Spleen (tissue), 7 donors: ENCODE measurements at regions not wholly inside any gene's neighbourhood (a gene's known extent, or its start where the extent isn't known, plus 50 kb on each side); places are given as distances from the start of the nearest gene placed in this dataset.

Experiments used
- CTCF ChIP-seq, 11 experiments: fragments of 200-600 bp in 7 of 11; fragments of 450-650 bp in 4 of 11; sonication (generic) in 4 of 11; IDR thresholded peaks in 8 of 11; conservative IDR thresholded peaks in 3 of 11; 1 replicate in 7 of 11; 2 replicates in 4 of 11; pipeline versions ENCODE4 v1.4.0 to v1.8.0; 2016 to 2021; ENCODE audit warnings: antibody characterized with exemption in 11 of 11, inconsistent platforms in 4 of 11, mild to moderate bottlenecking in 1 of 11
- POLR2AphosphoS5 ChIP-seq, 3 donors: sonication (generic); formaldehyde crosslinking; IDR thresholded peaks; one replicate each; pipeline ENCODE4 v1.5.1; 2017; ENCODE audit warnings: antibody characterized with exemption in 3 of 3
- donor health status: DM: no; HTN: no; CAD: no; lungs with moderate emphysema.
- donor health status: DM: no; HTN: no; CAD: no.
- donor health status: DM: no; HTN: no; CAD: no.

GRCh38 chr7:25409897-25410636 is 181.8 kb upstream of the NPVF start:
- TF ChIP-seq CTCF (IDR thresholded peaks at IDR 0.05 in 8 of 11, conservative IDR thresholded peaks at IDR 0.05 in 3 of 11) (no peak), POLR2AphosphoS5 (IDR thresholded peaks at IDR 0.05) (no peak)
